GM12864 (cell line): ENCODE measurements at regions not wholly inside any gene's neighbourhood (a gene's known extent, or its start where the extent isn't known, plus 50 kb on each side); places are given as distances from the start of the nearest gene placed in this dataset.

Source experiments
- DNase-seq: peaks from one replicate; pipeline ENCODE4 v3.0.0-alpha.2; 2011; ENCODE audit warnings: low read depth
- H3K4me3 ChIP-seq: 2 replicates; pipeline ENCODE4 v1.5.1; 2011; ENCODE audit warnings: mild to moderate bottlenecking, low read depth, low read length, control low read depth
- TF ChIP-seq, protein P1 (sequence below): IDR thresholded peaks from 2 replicates; pipeline ENCODE4 v1.5.1; 2011; ENCODE audit warnings: low read depth, mild to moderate bottlenecking, moderate library complexity, low read length, control low read depth, inconsistent platforms; ENCODE audit errors: missing control alignments

DNA sequence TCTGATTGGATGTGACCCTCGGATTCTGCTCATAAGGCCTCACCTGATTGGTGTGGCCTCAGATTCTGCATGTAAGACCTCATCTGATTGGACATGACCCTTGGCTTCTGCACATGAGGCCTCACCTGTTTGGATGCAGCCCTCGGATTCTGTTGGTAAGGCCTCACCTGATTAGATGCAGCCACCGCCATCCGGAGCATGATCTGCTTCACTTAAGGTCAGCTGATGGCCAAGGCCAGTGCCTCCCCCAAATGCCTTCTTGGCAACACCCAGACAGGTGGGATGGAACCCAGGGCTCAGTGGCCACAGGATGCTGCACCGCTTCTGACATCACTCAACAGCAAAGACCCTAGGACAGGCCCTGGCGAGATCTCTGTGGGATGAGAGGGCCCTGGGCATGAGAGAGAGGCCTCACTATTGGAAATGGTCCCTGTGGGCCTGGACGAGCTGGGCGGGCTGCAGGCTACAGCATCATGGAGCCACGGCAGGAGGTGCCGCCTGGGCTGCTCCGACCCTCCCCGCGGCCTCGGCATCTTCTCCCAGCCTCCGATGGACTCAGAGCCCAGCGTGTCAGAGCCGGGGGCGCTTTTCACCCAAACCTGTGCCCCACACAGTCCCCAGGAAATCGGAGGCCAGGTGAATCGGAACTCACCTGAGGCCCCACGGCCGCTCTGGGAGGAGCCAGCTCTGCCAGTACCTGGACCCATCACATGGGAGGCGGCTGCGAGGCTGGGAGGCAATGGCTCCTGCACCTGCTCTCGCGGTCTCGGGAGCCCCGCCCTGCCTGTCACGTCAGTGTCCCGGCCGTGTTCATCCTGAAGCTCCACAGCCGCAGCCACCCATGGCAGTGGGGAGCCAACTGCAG, 60.9 kb upstream of the ZNF469 start:
- TF ChIP-seq, protein P1, sequence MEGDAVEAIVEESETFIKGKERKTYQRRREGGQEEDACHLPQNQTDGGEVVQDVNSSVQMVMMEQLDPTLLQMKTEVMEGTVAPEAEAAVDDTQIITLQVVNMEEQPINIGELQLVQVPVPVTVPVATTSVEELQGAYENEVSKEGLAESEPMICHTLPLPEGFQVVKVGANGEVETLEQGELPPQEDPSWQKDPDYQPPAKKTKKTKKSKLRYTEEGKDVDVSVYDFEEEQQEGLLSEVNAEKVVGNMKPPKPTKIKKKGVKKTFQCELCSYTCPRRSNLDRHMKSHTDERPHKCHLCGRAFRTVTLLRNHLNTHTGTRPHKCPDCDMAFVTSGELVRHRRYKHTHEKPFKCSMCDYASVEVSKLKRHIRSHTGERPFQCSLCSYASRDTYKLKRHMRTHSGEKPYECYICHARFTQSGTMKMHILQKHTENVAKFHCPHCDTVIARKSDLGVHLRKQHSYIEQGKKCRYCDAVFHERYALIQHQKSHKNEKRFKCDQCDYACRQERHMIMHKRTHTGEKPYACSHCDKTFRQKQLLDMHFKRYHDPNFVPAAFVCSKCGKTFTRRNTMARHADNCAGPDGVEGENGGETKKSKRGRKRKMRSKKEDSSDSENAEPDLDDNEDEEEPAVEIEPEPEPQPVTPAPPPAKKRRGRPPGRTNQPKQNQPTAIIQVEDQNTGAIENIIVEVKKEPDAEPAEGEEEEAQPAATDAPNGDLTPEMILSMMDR = no peak
- H3K4me3 ChIP-seq = no peak overlapping the region
- DNase-seq = no peak

DNA sequence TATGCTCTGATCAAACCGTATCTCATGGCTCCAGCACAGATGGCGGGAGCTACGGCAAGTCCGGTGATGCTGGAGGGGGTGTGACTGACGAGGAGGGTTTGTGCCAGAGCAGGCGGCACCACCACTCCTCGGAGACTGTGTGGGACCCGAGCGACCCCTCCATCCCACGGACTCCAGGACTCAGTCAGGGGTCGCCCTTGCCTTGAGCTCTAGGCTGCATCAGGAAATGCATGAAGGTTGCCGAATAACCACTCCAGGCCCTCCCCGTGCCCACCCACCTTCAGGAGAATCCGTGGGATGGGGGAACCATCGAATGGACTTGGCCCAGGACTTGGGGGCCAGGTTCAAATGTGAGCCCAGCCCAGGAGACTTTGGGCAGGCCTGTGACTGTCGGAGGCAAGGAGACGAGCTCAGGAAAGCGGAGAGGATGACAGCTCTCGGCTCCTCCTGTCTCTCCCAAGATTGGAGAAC, 60.2 kb upstream of the ZNF469 start:
- no peak for DNase-seq
- TF ChIP-seq, protein P1 = no peak
- no peak overlapping the region for H3K4me3 ChIP-seq

DNA sequence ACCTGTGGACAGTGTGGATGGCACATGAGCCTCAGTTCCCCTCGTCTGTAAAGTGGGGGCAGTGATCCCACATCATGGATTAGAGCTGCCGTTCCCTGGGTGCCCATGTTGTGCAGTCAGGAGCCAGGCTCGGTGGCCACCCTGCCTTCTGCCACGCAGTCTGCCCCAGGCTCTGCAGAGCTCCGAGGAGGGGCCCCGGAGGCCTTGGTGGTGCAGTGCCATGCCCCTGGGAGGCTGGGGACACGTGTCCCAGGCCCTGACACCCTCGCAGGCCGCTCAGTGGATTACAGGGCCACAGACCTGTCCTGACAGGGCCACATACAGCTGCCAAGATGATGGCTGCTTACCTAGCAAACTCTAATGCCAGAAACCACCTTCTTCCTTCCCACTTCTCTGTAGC, 59.7 kb upstream of the ZNF469 start:
- TF ChIP-seq, protein P1 = no peak
- no peak overlapping the region for H3K4me3 ChIP-seq
- DNase-seq = no peak

GRCh38 chr16:88323546-88324330, 59.0 kb upstream of the ZNF469 start:
- DNase-seq = no peak
- TF ChIP-seq, protein P1 = no peak

GRCh38 chr16:88325087-88325750, 57.5 kb upstream of the ZNF469 start:
- no peak for DNase-seq
- no peak overlapping the region for H3K4me3 ChIP-seq
- TF ChIP-seq, protein P1 = no peak

More at GRCh38 chr16:88323546-88324330, 59.0 kb upstream of the ZNF469 start:
- no peak overlapping the region for H3K4me3 ChIP-seq

- H3K4me3 ChIP-seq = no peak overlapping the region
- TF ChIP-seq, protein P1 = no peak
- no peak for DNase-seq
These were observed 56.8 kb upstream of the ZNF469 start for GRCh38 chr16:88325976-88326375.
